SK-N-MC (cell line): ENCODE measurements at regions not wholly inside any gene's neighbourhood (a gene's known extent, or its start where the extent isn't known, plus 50 kb on each side); places are given as distances from the start of the nearest gene placed in this dataset.

ENCODE experiments used
- EZH2 ChIP-seq: fragments of 200-600 bp; sonication (generic); IDR thresholded peaks from one replicate; pipeline ENCODE4 v1.6.1; 2017; ENCODE audit warnings: antibody characterized with exemption
- POLR2AphosphoS5 ChIP-seq: IDR thresholded peaks from 2 replicates; pipeline ENCODE4 v1.6.1; 2012; ENCODE audit warnings: mild to moderate bottlenecking, low read depth, low read length, borderline replicate concordance

- TF ChIP-seq POLR2AphosphoS5 (no peak), EZH2 (no peak)
Measured at GRCh38 chr5:2156358-2157059, 273.8 kb upstream of the IRX4 start.
